SU-DHL-6 (cell line): ENCODE measurements at regions not wholly inside any gene's neighbourhood (a gene's known extent, or its start where the extent isn't known, plus 50 kb on each side); places are given as distances from the start of the nearest gene placed in this dataset.

ENCODE experiments used
- H2AFZ ChIP-seq: fragments of 200-600 bp; sonication (generic); 2 replicates; pipeline ENCODE4 v1.6.1; 2014; ENCODE audit warnings: low read depth, mild to moderate bottlenecking, moderate library complexity, mixed read lengths, antibody characterized with exemption, low read length; ENCODE audit not compliant: severe bottlenecking
- H3F3A ChIP-seq: fragments of 200-600 bp; shearing (Covaris generic); 2 replicates; pipeline ENCODE4 v1.6.0; 2016; ENCODE audit warnings: antibody characterized with exemption, mild to moderate bottlenecking; ENCODE audit not compliant: insufficient read depth
- H3K27ac ChIP-seq: fragments of 200-600 bp; sonication (generic); 2 replicates; pipeline ENCODE4 v1.5.1; 2016; ENCODE audit warnings: low read depth, mild to moderate bottlenecking, low read length, moderate library complexity, mixed read lengths
- H3K27me3 ChIP-seq: fragments of 200-600 bp; sonication (generic), shearing (Covaris generic); 2 replicates; pipeline ENCODE4 v1.6.0; 2014; ENCODE audit warnings: mild to moderate bottlenecking, low read length
- H3K36me3 ChIP-seq: fragments of 200-600 bp; sonication (generic); 2 replicates; pipeline ENCODE4 v1.6.1; 2014; ENCODE audit warnings: mild to moderate bottlenecking, low read length, mixed read lengths
- H3K4me2 ChIP-seq: fragments of 300-600, 200-600 bp; shearing (Covaris generic), sonication (generic); 2 replicates; pipeline ENCODE4 v1.6.0; 2014; ENCODE audit warnings: low read length, low read depth, mild to moderate bottlenecking; ENCODE audit not compliant: poor library complexity, severe bottlenecking
- H3K4me3 ChIP-seq: fragments of 200-600 bp; sonication (generic); 2 replicates; pipeline ENCODE4 v1.5.1; 2014; ENCODE audit warnings: antibody characterized with exemption, low read length, mild to moderate bottlenecking, mixed read lengths; ENCODE audit not compliant: insufficient read depth, poor library complexity, severe bottlenecking
- H3K79me2 ChIP-seq: fragments of 200-600 bp; sonication (generic); 2 replicates; pipeline ENCODE4 v1.6.1; 2014; ENCODE audit warnings: mild to moderate bottlenecking, low read length, moderate library complexity; ENCODE audit not compliant: insufficient read depth
- H3K9ac ChIP-seq: fragments of 200-600 bp; sonication (generic); 2 replicates; pipeline ENCODE4 v1.7.0; 2014; ENCODE audit warnings: mild to moderate bottlenecking, low read length
- H3K9me2 ChIP-seq: fragments of 200-600 bp; sonication (generic); replicated peaks from 2 replicates; pipeline ENCODE4 v1.6.1; 2014; ENCODE audit warnings: low read length; ENCODE audit not compliant: insufficient read depth
- H3K9me3 ChIP-seq: fragments of 200-600 bp; sonication (generic); 2 replicates; pipeline ENCODE4 v1.6.1; 2014; ENCODE audit warnings: low read length, mixed read lengths; ENCODE audit not compliant: insufficient read depth
- H4K20me1 ChIP-seq: fragments of 200-600 bp; sonication (generic); 2 replicates; pipeline ENCODE4 v1.6.1; 2014; ENCODE audit warnings: low read depth, mild to moderate bottlenecking, antibody characterized with exemption, low read length, moderate library complexity, mixed read lengths
- EZH2phosphoT487 ChIP-seq: fragments of 200-600 bp; sonication (generic), shearing (Covaris generic); conservative IDR thresholded peaks from 2 replicates; pipeline ENCODE4 v1.6.1; 2018; ENCODE audit warnings: mild to moderate bottlenecking, antibody characterized with exemption, low read length, moderate library complexity, mixed read lengths
- TF ChIP-seq, protein P1 (sequence below): fragments of 200-600 bp; sonication (generic); IDR thresholded peaks from one replicate; pipeline ENCODE4 v1.5.1; 2017; ENCODE audit warnings: antibody characterized with exemption, mild to moderate bottlenecking, low read length, moderate library complexity; ENCODE audit not compliant: insufficient read depth, poor library complexity, severe bottlenecking

DNA sequence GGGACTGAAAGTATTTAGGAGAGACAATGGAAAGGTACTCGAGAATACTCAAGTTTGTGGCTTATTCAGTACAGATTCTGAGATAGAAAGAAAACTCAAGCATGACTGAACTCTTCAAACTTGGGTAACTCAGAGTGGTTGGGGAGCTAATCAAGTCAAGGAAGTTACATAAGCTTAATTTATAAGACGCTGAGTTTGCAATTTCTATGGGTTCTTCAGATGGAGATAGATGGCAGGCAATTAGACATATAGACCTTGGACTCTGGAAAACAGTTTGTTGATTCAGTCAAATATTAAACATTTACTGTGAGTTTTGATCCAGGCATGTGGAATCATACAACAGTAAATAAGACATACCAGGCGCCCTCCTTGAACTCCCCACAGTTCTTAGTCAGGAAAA lies 1749.9 kb upstream of the TENM3 start:
- Histone ChIP-seq H3K9ac (no peak overlapping the region), H3F3A (no peaks in the 10 kb centered on the region), H3K27me3 (no peaks in the 10 kb centered on the region), H4K20me1 (no peaks in the 10 kb centered on the region), H3K4me3 (no peak overlapping the region), H3K9me2 (no peaks in the 10 kb centered on the region), H3K9me3 (no peaks in the 10 kb centered on the region), H3K4me2 (no peak overlapping the region), H2AFZ (no peak overlapping the region), H3K79me2 (no peaks in the 10 kb centered on the region), H3K36me3 (no peaks in the 10 kb centered on the region), H3K27ac (no peak overlapping the region)
- TF ChIP-seq, protein P1, sequence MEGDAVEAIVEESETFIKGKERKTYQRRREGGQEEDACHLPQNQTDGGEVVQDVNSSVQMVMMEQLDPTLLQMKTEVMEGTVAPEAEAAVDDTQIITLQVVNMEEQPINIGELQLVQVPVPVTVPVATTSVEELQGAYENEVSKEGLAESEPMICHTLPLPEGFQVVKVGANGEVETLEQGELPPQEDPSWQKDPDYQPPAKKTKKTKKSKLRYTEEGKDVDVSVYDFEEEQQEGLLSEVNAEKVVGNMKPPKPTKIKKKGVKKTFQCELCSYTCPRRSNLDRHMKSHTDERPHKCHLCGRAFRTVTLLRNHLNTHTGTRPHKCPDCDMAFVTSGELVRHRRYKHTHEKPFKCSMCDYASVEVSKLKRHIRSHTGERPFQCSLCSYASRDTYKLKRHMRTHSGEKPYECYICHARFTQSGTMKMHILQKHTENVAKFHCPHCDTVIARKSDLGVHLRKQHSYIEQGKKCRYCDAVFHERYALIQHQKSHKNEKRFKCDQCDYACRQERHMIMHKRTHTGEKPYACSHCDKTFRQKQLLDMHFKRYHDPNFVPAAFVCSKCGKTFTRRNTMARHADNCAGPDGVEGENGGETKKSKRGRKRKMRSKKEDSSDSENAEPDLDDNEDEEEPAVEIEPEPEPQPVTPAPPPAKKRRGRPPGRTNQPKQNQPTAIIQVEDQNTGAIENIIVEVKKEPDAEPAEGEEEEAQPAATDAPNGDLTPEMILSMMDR: no peak
- no peak for TF ChIP-seq EZH2phosphoT487

DNA sequence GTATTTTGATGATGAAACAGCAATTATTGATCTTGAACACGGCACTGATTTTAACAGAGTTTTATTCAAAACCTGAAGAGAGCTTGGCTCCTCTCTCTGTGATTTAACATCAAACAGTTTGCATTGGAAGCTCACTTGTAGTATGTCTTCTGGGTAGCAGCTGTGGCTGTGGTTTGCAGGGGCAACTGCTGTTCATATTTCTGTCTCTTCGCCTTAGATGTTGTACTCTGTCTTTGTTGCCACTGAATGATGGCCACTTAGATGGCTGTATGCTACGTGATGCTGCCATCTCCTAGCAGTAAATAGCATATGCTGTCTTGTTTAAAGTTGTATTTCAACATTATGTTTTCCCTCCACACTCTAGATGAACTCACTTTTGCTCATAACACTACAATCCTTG lies 1743.0 kb upstream of the TENM3 start:
- H3K27me3 ChIP-seq: no peaks in the 10 kb centered on the region
- no peaks in the 10 kb centered on the region for H3K36me3 ChIP-seq
- H3K9ac ChIP-seq: no peak overlapping the region
- H3K79me2 ChIP-seq: no peaks in the 10 kb centered on the region
- H3K4me2 ChIP-seq: no peak overlapping the region
- H3K9me3 ChIP-seq: no peaks in the 10 kb centered on the region
- no peak for TF ChIP-seq EZH2phosphoT487
- TF ChIP-seq, protein P1: no peak
- no peak overlapping the region for H3K4me3 ChIP-seq
- no peaks in the 10 kb centered on the region for H4K20me1 ChIP-seq
- no peaks in the 10 kb centered on the region for H3K9me2 ChIP-seq
- H3K27ac ChIP-seq: no peak overlapping the region
- H2AFZ ChIP-seq: no peak overlapping the region
- no peaks in the 10 kb centered on the region for H3F3A ChIP-seq

GRCh38 chr4:180512801-180513475 lies 1730.3 kb upstream of the TENM3 start:
- Histone ChIP-seq H2AFZ (no peak overlapping the region), H3K9ac (no peak overlapping the region), H3K27me3 (no peaks in the 10 kb centered on the region), H4K20me1 (no peaks in the 10 kb centered on the region), H3K27ac (no peak overlapping the region), H3K4me2 (no peak overlapping the region), H3K9me3 (no peaks in the 10 kb centered on the region), H3F3A (no peaks in the 10 kb centered on the region), H3K4me3 (no peak overlapping the region), H3K79me2 (no peaks in the 10 kb centered on the region), H3K9me2 (no peaks in the 10 kb centered on the region), H3K36me3 (no peaks in the 10 kb centered on the region)
- TF ChIP-seq EZH2phosphoT487: no peak
- TF ChIP-seq, protein P1: no peak
